H54 (cell line): ENCODE measurements at regions not wholly inside any gene's neighbourhood (a gene's known extent, or its start where the extent isn't known, plus 50 kb on each side); places are given as distances from the start of the nearest gene placed in this dataset.
A peak's percentile ranks its signal among the peaks of the same experiment; 100 is the strongest.
"Not testable (repeated sequence)": the region's sequence is repeated elsewhere in the genome, so short reads cannot be mapped to it uniquely, and the experiment has no call there.

Experiments used
- DNase-seq: peaks from one replicate; pipeline ENCODE4 v3.0.0; 2011; ENCODE audit warnings: low spot score, mixed read lengths; ENCODE audit not compliant: insufficient read length
- FAIRE-seq: peaks from 3 replicates; lab custom pipeline; 2011; peaks lifted over from hg19 to GRCh38; lab: Jason Lieb, UNC
- POLR2A ChIP-seq: IDR thresholded peaks from 2 replicates; pipeline ENCODE4 v1.6.1; 2011; ENCODE audit warnings: low read depth, mild to moderate bottlenecking, low read length

DNA sequence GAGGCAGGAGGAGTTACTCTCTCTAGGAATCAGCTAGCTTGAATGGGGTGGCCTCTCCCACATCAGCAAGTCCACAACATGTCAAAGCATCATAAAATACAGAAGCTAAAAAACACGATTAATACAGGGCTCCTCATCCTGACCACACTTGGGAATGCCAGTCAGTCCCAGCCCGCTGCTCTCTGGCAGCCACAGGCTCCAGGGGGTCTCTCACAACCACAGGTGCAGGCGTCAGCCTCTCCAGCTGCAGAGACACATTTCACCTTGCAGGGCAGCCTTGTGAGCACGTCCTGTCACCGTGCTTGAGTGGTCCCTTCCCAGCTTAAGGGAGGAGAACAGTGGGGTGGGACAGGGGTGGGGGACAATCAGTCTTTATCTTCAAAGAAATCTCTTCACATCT, 137.4 kb upstream of the SH3BP4 start:
- TF ChIP-seq POLR2A: no peak
- no peak for DNase-seq
- no peak for FAIRE-seq

DNA sequence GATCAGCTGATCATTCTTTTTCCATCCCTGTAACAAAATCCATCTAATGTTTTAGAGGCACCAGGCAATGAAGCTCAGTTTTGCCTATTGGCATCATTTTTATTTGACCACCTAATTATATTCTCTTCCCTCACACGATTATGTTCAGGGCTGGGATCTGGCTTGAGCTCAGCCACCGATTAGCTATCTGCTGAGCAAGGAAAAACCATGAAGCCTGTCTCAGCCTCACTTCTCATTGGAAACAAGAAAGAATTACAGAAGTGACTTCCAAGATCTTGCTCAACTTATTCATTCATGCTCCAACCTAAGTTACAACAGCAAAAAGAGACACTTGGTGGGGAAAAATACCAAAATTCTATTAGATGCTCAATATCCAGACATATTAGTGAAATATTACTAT, 139.0 kb upstream of the SH3BP4 start:
- DNase-seq (no peak), FAIRE-seq (no peak)
- TF ChIP-seq POLR2A: no peak

DNA sequence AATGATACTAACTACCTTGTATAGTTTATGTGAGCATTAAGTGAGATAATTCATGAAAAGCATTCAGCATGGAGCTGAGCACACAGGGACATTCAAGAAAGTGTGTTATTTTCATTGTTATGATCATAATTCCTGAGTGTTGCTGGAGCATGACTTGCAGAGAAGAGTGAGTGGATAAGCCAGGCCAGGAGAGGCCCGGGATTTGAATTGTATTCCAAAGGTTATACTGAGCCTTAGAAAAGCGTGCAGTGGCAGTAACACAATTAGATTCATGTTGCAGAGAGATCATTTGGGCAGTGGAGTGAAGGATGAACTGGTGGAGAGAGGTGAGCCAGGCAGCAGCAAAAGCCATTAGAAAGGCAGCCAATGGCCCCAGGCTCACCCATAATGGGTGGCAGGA, 142.9 kb upstream of the SH3BP4 start:
- FAIRE-seq (no peak), DNase-seq (no peak)
- no peak for TF ChIP-seq POLR2A

DNA sequence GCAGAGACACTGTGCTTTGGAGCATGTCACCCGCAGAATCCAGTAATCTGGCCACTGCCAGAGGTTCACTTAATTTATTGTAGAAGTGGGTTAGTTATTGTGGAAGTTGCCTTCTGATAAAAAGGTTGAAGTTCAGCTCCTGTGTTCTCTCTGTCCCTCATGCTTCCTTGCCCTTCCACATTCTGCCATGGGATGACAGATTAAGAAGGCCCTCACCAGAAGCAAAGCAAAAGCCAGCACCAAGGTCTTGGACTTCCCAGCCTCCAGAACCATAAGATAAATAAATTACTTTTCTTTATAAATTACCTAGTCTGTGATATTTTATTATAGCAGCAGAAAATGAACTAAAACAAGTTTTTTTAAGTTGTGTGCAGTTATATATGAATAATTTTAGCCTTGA, 145.0 kb upstream of the SH3BP4 start:
- DNase-seq (no peak), FAIRE-seq (no peak)

DNA sequence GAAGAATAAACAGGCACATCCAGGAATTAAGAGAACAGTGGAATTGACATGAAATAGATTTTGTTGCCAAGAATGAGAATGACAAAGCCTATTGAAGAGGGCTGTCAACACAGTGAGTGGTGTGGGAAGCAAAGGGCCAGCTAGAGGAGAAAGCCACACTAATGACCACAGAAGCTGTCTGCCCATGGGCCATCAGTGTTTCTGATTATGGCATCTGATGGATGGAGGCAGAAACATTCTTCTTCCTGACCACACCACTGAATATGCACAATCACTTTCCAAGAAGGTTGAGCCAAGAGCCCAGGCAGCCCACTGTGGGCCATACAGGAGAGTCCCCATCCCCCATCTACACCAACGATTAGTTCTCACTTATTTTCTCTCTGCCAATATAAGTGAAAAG, 146.0 kb upstream of the SH3BP4 start:
- FAIRE-seq: no peak
- DNase-seq: no peak
- TF ChIP-seq POLR2A: no peak

More for the DNA sequence above, 145.0 kb upstream of the SH3BP4 start:
- TF ChIP-seq POLR2A: no peak

DNA sequence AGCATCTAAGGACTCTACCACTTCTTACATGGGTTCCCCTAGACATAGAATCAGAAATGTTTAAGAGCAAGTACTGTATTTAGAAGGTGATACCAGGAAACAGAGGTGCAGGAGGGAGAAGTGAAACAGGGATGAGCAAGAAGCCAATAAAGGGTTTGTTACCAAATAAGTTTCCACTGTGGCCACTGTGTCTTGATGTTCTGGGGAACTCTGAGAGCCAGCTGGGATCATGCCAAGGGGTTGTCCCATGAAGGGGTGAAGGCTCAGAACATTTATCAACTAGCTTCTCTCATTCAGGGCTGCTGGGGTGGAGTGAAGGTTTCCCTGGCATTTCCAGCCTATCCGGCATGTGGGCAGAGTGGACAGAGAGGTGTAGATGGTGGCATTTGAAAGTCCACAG, 147.1 kb upstream of the SH3BP4 start:
- DNase-seq: no peak
- no peak for FAIRE-seq
- TF ChIP-seq POLR2A: no peak

DNA sequence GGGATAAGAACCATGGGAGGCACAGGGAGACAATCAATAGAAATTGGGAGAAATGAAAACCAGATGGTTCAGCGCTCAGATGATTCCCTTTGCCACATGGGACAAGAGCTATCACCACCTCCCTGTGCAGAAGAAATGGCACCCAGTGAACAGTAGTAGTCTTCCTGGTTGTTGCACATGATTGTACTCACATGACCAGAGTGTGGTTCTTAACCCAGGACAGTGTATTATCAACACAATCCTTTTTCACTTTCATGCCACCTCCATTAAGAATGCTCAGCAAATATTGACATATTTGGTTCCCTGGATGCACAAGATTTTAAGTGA, 149.0 kb upstream of the SH3BP4 start:
- TF ChIP-seq POLR2A: no peak
- DNase-seq: no peak
- FAIRE-seq: no peak

DNA sequence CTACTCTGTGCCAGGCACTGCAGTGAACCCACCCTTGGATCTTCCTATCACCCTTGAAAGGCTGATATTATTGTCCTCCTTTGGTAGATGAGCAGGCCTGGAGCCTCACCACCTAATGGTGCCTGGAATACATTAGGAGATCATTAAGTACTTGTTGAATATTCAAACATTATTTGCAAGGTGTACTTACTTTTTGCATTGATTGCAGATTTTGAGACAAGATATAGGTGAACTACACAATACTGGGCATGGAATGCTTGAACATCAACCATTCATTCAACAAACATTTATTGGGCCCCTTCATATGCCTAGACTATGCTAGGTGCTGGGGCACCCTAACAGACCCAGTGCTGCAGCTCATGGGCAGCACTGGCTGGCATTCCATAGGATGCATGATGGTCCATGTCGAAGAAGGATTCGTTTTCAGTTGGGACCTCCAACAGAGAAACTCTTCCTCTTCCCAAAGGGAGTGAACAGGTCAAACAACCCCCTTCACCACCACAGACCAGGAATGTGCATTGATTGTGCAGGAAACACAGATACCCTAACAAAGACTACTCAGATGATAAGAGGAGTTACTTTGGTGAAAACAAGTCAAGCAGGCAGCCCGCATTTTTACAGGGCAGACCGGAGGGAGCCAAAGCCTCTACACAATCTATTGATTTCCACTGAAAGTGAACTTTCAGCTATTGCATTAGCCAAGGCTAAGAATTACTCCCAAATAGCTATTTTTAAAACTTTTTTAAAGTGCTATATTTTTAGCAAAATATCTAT, 149.6 kb upstream of the SH3BP4 start:
- FAIRE-seq: no peak
- no peak for DNase-seq
- TF ChIP-seq POLR2A: no peak

DNA sequence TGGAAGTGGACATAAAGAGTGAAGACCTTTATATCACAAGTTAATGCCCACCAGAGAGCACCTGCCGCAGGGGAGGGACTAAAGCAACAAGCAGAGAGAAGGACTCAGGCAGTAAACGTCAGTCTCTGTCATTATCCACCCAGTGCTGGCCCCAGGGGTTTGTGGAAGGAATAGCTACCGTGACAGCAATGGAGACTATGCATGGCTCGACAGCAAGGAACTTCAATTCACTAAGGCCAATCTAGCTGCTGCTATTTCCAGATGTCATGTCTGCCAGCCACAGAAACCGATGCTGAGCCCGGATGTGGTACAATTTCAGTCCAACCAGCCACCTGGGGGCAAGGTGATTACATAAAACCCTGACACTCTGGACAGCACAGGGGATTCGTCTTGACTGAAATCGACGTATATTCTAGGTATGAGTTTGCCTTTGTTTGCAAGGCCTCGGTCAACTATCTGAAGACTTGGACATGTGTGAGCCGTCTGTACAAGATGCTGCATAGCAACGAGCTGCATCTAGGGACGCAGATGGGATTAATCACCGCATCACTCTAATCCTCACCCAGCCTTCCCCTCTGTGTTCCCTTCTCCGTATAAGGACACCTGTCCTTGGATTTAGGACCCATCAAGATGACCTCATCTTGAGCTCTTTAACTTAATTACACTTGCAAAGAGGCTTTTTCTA, 154.1 kb upstream of the SH3BP4 start:
- DNase-seq (no peak), FAIRE-seq (no peak)
- TF ChIP-seq POLR2A: no peak

DNA sequence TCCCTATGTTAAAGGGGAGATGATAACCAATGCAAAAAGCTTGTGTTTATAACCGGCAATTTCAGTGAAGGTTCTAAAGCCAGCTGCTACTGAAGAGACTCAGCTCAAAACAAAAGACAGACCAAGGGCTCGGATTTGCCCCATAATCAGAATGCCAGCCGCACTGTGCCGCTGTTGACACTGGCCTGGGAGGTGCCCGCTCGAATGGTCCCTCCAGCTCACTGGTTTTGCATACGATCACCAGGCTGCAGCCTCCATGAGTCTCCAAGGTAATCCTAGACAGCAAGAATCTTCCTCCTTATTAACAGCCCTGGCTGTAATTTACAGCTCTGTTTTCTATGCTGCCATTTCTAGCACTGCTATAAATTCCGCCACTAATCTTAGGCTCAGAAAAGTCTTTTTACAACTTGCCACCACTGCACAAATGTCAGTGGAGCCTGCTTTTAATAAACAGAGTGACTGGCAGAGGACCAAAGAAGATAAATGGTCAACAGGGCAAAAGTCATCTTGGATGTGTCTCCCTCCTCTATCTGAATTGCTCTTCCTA, 155.7 kb upstream of the SH3BP4 start:
- DNase-seq: no peak
- no peak for TF ChIP-seq POLR2A
- FAIRE-seq: no peak

DNA sequence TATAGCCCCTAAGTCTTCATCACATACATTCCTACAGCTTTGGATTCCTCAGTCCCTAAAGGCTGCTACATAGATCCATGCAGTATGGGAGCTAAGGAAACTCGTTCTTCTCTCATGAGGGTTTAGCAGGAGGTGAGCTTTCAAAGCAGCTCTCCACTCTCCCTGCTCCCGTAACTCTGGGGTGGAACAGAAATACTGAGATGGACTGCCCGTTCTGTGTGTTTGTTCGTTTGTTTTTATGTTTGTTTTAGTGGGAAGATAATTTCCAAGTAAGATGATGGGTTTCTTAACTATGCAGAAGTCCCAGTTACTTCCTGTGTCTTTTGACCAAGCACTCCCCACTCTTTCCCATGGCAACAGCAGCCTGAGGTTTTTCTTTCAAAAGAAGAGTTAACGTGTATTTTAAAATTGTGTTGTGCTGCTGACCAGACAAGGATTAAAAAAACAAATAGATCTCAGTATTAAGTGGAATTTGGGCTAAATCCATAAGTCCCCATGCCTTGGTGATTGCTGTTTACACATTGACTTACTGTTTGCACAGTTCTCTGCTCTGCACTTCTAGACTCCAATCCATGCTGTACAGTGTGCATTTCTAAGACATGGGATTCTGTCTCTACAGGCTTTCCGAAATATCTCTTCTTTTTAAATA, 156.4 kb upstream of the SH3BP4 start:
- no peak for TF ChIP-seq POLR2A
- no peak for DNase-seq
- no peak for FAIRE-seq

DNA sequence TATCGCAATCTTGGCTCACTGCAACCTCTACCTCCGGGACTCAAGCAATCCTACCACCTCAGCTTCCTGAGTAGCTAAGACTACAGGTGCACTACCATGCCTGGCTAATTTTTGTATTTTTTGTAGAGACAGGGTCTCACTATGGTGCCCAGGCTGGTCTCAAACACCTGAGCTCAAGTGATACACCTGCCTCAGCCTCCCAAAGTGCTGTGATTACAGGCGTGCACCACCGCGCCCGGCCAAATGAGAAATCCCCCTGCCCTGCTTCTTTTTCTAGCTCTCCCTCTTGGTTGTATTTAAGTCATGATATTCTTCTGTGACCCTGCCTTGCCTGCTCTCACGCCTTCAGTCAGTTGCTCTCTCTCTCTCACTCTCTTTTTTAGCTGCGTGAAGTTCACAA, 157.0 kb upstream of the SH3BP4 start:
- no peak for TF ChIP-seq POLR2A
- FAIRE-seq (no peak), DNase-seq (no peak)

DNA sequence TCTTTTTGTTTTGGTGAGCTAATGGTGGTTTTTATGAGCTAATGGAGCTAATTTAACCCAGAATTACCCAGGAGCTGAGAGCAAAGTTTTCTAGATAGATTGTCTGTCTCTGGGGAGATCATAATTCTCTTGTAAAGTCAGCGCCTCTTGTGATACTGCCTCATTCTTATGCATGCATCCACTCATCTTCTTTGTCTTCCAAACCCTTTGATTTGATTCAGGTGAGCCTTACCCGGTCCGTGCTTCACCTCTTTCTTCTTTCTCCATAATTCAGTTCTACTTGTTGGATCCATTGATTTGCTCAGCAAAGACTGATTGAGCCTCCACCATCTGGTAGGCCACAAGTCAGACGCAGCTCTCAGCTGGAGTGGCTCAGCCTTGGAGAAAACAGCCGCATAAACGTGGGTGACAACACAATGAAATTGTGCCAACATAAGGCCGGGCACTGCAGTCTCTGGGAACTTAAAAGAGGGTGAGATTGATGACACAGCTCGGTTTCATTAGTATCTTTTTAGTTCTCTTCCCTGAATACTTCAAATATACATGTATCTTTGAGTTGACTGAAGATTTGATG, 158.5 kb upstream of the SH3BP4 start:
- DNase-seq (no peak), FAIRE-seq (no peak)
- no peak for TF ChIP-seq POLR2A

DNA sequence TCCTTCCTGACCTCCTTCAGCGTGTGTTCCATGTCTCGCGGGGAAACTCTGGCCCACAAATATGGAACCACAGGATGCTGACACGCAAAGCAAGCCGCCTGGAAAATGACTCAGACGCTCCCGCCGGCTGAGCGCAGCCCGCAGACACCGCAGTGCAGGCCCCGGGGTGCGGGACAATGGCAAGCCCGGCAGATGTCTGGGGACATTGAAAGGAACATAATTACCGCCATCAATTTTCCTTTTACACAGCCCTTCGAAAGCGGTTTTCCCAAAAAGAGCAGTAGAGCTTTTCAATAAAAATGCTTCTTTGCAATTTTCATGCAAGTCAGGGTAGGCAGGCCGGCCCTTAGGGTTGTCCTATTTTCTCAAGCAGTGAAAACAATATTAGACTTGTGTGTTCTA, 159.2 kb upstream of the SH3BP4 start:
- TF ChIP-seq POLR2A: no peak
- no peak for FAIRE-seq
- peak; percentile 30 for DNase-seq

DNA sequence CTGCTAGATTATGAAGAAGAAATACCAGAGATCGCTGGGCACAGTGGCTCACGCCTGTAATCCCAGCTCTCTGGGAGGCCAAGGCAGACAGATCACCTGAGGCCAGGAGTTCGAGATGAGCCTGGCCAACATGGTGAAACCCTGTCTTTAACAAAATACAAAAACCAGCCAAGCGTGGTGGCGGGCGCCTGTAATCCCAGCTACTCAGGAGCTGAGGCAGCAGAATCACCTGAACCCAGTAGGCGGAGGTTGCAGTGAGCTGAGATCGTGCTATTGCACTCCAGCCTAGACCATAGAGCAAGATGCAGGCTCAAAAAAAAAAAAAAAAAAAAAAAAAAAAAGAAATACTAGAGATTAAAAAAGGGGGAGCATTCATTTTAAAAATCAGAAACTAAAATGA, 159.7 kb upstream of the SH3BP4 start:
- DNase-seq, FAIRE-seq: not testable (repeated sequence)
